WTC11 (cell line): ENCODE measurements at regions not wholly inside any gene's neighbourhood (a gene's known extent, or its start where the extent isn't known, plus 50 kb on each side); places are given as distances from the start of the nearest gene placed in this dataset.

Experiments used
- ATAC-seq: fragments of 200-7000 bp; cut with Tn5 transposase; 2 replicates; pipeline ENCODE4 v1.10.0; 2021; ENCODE audit warnings: mild to moderate bottlenecking, moderate library complexity
- CTCF ChIA-PET: fragments of 300-600 bp; sonication (Branson Sonifier 250); formaldehyde crosslinking; loops from one replicate; lab custom pipeline; 2021; ENCODE audit warnings: antibody characterized with exemption; lab: Charles Lee
- POLR2A ChIA-PET: fragments of 350-600 bp; sonication (Branson Sonifier 250); formaldehyde crosslinking; loops from one replicate; lab custom pipeline; 2021; ENCODE audit warnings: antibody characterized with exemption; lab: Charles Lee
- DNase-seq: peaks from one replicate; pipeline ENCODE4 v3.0.0; 2021; ENCODE audit warnings: low spot score
- H3K27ac Mint-ChIP-seq: 2 replicates; pipeline ENCODE4 v1.8.0; 2021; ENCODE audit warnings: mixed read lengths
- H3K27me3 Mint-ChIP-seq: 2 replicates; pipeline ENCODE4 v1.8.0; 2021; ENCODE audit warnings: low read depth, mild to moderate bottlenecking, moderate library complexity, mixed read lengths
- H3K36me3 Mint-ChIP-seq: 2 replicates; pipeline ENCODE4 v1.8.0; 2021; ENCODE audit warnings: mixed read lengths
- H3K4me1 Mint-ChIP-seq: 2 replicates; pipeline ENCODE4 v1.8.0; 2022; ENCODE audit warnings: mixed read lengths
- H3K4me3 Mint-ChIP-seq: 2 replicates; pipeline ENCODE4 v1.8.0; 2021; ENCODE audit warnings: mild to moderate bottlenecking, moderate library complexity, mixed read lengths
- H3K9me3 Mint-ChIP-seq: 2 replicates; pipeline ENCODE4 v1.8.0; 2021; ENCODE audit warnings: mixed read lengths
- CBFB ChIP-seq: sonication (generic); formaldehyde crosslinking; IDR thresholded peaks from 2 replicates; pipeline ENCODE4 v1.8.1; 2022; ENCODE audit warnings: mild to moderate bottlenecking, low read depth, missing genetic modification reagents
- CREM ChIP-seq: sonication (generic); formaldehyde crosslinking; IDR thresholded peaks from 2 replicates; pipeline ENCODE4 v1.8.1; 2022; ENCODE audit warnings: mild to moderate bottlenecking, missing genetic modification reagents, moderate library complexity
- EMX1 ChIP-seq: fragments of 250-450 bp; sonication (Bioruptor Pico); IDR thresholded peaks from 2 replicates; pipeline ENCODE4 v1.8.0; 2021; ENCODE audit warnings: mild to moderate bottlenecking
- ETV6 ChIP-seq: sonication (generic); formaldehyde crosslinking; IDR thresholded peaks from 2 replicates; pipeline ENCODE4 v1.8.1; 2022; ENCODE audit warnings: mild to moderate bottlenecking, missing genetic modification reagents
- GRHL2 ChIP-seq: fragments of 250-450 bp; sonication (Bioruptor Pico); IDR thresholded peaks from 2 replicates; pipeline ENCODE4 v1.8.0; 2022; ENCODE audit warnings: mild to moderate bottlenecking, moderate library complexity; ENCODE audit not compliant: insufficient replicate concordance, severe bottlenecking
- GTF2I ChIP-seq: fragments of 250-450 bp; sonication (Bioruptor Pico); conservative IDR thresholded peaks from 2 replicates; pipeline ENCODE4 v1.4.0; 2021; ENCODE audit warnings: mild to moderate bottlenecking
- NFYB ChIP-seq: sonication (generic); formaldehyde crosslinking; conservative IDR thresholded peaks from 2 replicates; pipeline ENCODE4 v1.8.0; 2022; ENCODE audit warnings: low read depth, missing genetic modification reagents
- OVOL2 ChIP-seq: fragments of 250-450 bp; sonication (Bioruptor Pico); IDR thresholded peaks from 2 replicates; pipeline ENCODE4 v1.9.0; 2021; ENCODE audit warnings: mild to moderate bottlenecking, borderline replicate concordance
- SP1 ChIP-seq: sonication (generic); formaldehyde crosslinking; conservative IDR thresholded peaks from 2 replicates; pipeline ENCODE4 v1.8.1; 2022; ENCODE audit warnings: missing genetic modification reagents
- ZNF263 ChIP-seq: sonication (generic); formaldehyde crosslinking; IDR thresholded peaks from 2 replicates; pipeline ENCODE4 v1.8.1; 2022; ENCODE audit warnings: low read depth, mild to moderate bottlenecking, moderate library complexity, missing genetic modification reagents
- ZNF317 ChIP-seq: sonication (generic); formaldehyde crosslinking; IDR thresholded peaks from 2 replicates; pipeline ENCODE4 v1.8.1; 2023; ENCODE audit warnings: low read depth, mild to moderate bottlenecking, moderate library complexity, missing genetic modification reagents, borderline replicate concordance
- TF ChIP-seq, protein P1 (sequence below): fragments of 250-450 bp; sonication (Bioruptor Pico); conservative IDR thresholded peaks from 2 replicates; pipeline ENCODE4 v1.9.0; 2021; ENCODE audit warnings: mild to moderate bottlenecking
- TF ChIP-seq, protein P2 (sequence below): sonication (generic); formaldehyde crosslinking; conservative IDR thresholded peaks from 2 replicates; pipeline ENCODE4 v1.8.1; 2023; ENCODE audit warnings: mild to moderate bottlenecking, low read depth, missing genetic modification reagents, moderate library complexity
- TF ChIP-seq, protein P3 (sequence below): sonication (generic); formaldehyde crosslinking; IDR thresholded peaks from 2 replicates; pipeline ENCODE4 v1.8.0; 2023; ENCODE audit warnings: missing genetic modification reagents, mild to moderate bottlenecking, borderline replicate concordance
- TF ChIP-seq, protein P4 (sequence below): sonication (generic); formaldehyde crosslinking; IDR thresholded peaks from 2 replicates; pipeline ENCODE4 v1.8.1; 2022; ENCODE audit warnings: low read depth, missing genetic modification reagents, borderline replicate concordance
- TF ChIP-seq, protein P5 (sequence below): sonication (generic); formaldehyde crosslinking; IDR thresholded peaks from 2 replicates; pipeline ENCODE4 v1.8.0; 2022; ENCODE audit warnings: missing genetic modification reagents

DNA sequence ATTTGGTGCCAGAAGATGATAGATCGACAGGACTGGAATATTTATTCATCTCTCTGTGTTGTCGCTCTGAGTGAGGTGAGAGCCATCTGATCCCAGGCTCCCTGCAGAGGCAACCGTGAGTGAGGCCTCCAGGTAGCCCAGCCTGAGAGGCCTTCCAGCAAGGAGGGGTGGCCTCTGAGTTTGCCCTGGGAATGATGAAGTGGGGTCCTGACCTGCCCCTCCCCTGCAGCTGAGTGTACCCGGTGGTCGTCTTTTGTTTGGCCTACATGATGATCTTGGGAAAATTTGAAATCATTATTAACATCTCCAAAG is 86.4 kb downstream of the CBLN1 start:
- Mint-ChIP-seq H3K27ac (no peak overlapping the region), H3K9me3 (peaks cover 7% of the 10 kb centered on the region), H3K27me3 (no peaks in the 10 kb centered on the region), H3K4me1 (peaks cover 6% of the 10 kb centered on the region), H3K4me3 (no peak overlapping the region), H3K36me3 (no peaks in the 10 kb centered on the region)
- POLR2A ChIA-PET: no interaction called here
- ATAC-seq: no peak
- TF ChIP-seq NFYB (CRISPR knock-in tag): no peak
- TF ChIP-seq, protein P1, sequence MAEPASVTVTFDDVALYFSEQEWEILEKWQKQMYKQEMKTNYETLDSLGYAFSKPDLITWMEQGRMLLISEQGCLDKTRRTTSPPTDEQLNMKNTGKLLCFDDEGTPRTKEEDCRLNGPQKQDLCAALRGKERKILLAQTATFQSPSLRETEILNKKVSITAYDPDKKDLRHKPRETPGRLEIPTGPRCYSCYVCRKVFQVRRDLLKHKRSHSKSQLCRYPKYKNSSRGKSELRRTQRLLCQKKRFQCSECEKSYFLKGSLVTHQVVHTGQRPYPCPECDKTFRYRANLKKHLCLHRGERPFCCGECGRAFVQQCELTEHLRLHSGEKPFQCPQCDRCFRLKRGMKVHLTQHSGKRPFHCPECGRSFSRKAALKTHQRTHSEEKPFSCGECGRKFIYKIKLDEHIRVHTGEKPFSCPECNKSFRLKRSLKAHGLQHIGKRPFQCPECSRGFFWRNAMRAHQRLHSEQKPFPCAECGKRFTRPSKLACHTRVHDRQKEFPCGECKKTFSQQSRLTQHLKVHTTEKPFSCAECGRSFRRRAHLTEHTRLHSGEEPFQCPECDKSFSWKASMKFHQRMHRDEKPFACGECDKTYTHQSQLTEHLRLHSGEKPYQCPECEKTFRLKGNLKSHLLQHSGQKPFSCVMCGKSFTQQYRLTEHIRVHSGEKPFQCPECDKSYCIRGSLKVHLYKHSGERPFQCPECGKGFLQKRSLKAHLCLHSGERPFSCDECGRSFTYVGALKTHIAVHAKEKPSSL (CRISPR knock-in tag): no peak
- CTCF ChIA-PET: no interaction called here
- DNase-seq: no peak

DNA sequence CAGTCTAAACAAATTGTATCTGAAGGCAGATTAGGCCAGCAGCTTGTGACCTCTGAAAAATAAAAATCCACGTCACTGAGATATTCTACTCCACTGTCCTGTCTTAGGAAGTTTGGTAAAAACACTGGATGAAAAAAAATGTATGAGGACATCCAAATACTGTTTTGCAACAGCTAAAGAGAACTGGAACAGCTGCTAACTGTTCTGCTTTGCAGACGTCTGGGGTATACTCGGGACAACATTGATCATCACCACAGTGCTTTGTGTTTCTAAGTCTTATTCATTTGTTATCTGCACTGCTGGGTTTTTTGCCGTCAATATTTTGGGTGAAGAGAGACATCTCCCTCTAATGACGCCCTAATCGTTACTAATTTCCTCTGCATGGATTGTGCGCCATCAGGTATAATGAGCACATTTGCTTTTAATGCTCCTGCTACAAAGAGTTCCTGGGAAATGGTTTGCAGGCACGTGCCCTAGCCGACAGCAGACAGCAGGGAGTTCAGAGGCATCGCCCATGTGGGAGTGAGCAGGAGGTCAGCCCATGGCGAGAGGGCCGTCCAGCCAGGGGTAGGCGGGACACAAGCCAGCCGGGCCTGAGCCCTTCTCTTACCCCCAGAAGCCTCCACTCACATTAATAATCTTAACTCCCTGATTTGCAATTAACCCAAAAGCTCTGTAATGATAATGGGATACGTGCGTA is 87.0 kb downstream of the CBLN1 start:
- H3K4me1 Mint-ChIP-seq: peaks cover 6% of the 10 kb centered on the region
- H3K27me3 Mint-ChIP-seq: no peaks in the 10 kb centered on the region
- ATAC-seq: no peak
- H3K27ac Mint-ChIP-seq: no peak overlapping the region
- ChIA-PET CTCF (no interaction called here), POLR2A (no interaction called here)
- H3K4me3 Mint-ChIP-seq: no peak overlapping the region
- no peaks in the 10 kb centered on the region for H3K36me3 Mint-ChIP-seq
- TF ChIP-seq NFYB (CRISPR knock-in tag) (no peak), ZNF317 (CRISPR knock-in tag) (no peak), GRHL2 (CRISPR knock-in tag) (no peak), OVOL2 (no peak), ZNF263 (CRISPR knock-in tag) (no peak), EMX1 (CRISPR knock-in tag) (no peak), CREM (no peak), GTF2I (no peak), ETV6 (CRISPR knock-in tag) (no peak), SP1 (CRISPR knock-in tag) (no peak), CBFB (CRISPR knock-in tag) (no peak)
- TF ChIP-seq, protein P2, sequence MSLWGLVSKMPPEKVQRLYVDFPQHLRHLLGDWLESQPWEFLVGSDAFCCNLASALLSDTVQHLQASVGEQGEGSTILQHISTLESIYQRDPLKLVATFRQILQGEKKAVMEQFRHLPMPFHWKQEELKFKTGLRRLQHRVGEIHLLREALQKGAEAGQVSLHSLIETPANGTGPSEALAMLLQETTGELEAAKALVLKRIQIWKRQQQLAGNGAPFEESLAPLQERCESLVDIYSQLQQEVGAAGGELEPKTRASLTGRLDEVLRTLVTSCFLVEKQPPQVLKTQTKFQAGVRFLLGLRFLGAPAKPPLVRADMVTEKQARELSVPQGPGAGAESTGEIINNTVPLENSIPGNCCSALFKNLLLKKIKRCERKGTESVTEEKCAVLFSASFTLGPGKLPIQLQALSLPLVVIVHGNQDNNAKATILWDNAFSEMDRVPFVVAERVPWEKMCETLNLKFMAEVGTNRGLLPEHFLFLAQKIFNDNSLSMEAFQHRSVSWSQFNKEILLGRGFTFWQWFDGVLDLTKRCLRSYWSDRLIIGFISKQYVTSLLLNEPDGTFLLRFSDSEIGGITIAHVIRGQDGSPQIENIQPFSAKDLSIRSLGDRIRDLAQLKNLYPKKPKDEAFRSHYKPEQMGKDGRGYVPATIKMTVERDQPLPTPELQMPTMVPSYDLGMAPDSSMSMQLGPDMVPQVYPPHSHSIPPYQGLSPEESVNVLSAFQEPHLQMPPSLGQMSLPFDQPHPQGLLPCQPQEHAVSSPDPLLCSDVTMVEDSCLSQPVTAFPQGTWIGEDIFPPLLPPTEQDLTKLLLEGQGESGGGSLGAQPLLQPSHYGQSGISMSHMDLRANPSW (CRISPR knock-in tag): no peak
- TF ChIP-seq, protein P3, sequence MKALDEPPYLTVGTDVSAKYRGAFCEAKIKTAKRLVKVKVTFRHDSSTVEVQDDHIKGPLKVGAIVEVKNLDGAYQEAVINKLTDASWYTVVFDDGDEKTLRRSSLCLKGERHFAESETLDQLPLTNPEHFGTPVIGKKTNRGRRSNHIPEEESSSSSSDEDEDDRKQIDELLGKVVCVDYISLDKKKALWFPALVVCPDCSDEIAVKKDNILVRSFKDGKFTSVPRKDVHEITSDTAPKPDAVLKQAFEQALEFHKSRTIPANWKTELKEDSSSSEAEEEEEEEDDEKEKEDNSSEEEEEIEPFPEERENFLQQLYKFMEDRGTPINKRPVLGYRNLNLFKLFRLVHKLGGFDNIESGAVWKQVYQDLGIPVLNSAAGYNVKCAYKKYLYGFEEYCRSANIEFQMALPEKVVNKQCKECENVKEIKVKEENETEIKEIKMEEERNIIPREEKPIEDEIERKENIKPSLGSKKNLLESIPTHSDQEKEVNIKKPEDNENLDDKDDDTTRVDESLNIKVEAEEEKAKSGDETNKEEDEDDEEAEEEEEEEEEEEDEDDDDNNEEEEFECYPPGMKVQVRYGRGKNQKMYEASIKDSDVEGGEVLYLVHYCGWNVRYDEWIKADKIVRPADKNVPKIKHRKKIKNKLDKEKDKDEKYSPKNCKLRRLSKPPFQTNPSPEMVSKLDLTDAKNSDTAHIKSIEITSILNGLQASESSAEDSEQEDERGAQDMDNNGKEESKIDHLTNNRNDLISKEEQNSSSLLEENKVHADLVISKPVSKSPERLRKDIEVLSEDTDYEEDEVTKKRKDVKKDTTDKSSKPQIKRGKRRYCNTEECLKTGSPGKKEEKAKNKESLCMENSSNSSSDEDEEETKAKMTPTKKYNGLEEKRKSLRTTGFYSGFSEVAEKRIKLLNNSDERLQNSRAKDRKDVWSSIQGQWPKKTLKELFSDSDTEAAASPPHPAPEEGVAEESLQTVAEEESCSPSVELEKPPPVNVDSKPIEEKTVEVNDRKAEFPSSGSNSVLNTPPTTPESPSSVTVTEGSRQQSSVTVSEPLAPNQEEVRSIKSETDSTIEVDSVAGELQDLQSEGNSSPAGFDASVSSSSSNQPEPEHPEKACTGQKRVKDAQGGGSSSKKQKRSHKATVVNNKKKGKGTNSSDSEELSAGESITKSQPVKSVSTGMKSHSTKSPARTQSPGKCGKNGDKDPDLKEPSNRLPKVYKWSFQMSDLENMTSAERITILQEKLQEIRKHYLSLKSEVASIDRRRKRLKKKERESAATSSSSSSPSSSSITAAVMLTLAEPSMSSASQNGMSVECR (CRISPR knock-in tag): no peak
- TF ChIP-seq, protein P4, sequence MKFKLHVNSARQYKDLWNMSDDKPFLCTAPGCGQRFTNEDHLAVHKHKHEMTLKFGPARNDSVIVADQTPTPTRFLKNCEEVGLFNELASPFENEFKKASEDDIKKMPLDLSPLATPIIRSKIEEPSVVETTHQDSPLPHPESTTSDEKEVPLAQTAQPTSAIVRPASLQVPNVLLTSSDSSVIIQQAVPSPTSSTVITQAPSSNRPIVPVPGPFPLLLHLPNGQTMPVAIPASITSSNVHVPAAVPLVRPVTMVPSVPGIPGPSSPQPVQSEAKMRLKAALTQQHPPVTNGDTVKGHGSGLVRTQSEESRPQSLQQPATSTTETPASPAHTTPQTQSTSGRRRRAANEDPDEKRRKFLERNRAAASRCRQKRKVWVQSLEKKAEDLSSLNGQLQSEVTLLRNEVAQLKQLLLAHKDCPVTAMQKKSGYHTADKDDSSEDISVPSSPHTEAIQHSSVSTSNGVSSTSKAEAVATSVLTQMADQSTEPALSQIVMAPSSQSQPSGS (CRISPR knock-in tag): no peak
- TF ChIP-seq, protein P5, sequence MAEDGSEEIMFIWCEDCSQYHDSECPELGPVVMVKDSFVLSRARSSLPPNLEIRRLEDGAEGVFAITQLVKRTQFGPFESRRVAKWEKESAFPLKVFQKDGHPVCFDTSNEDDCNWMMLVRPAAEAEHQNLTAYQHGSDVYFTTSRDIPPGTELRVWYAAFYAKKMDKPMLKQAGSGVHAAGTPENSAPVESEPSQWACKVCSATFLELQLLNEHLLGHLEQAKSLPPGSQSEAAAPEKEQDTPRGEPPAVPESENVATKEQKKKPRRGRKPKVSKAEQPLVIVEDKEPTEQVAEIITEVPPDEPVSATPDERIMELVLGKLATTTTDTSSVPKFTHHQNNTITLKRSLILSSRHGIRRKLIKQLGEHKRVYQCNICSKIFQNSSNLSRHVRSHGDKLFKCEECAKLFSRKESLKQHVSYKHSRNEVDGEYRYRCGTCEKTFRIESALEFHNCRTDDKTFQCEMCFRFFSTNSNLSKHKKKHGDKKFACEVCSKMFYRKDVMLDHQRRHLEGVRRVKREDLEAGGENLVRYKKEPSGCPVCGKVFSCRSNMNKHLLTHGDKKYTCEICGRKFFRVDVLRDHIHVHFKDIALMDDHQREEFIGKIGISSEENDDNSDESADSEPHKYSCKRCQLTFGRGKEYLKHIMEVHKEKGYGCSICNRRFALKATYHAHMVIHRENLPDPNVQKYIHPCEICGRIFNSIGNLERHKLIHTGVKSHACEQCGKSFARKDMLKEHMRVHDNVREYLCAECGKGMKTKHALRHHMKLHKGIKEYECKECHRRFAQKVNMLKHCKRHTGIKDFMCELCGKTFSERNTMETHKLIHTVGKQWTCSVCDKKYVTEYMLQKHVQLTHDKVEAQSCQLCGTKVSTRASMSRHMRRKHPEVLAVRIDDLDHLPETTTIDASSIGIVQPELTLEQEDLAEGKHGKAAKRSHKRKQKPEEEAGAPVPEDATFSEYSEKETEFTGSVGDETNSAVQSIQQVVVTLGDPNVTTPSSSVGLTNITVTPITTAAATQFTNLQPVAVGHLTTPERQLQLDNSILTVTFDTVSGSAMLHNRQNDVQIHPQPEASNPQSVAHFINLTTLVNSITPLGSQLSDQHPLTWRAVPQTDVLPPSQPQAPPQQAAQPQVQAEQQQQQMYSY (CRISPR knock-in tag): no peak
- DNase-seq: no peak
- H3K9me3 Mint-ChIP-seq: peaks cover 7% of the 10 kb centered on the region
